ENCODE measurements at regions not wholly inside any gene's neighbourhood (a gene's known extent, or its start where the extent isn't known, plus 50 kb on each side); places are given as distances from the start of the nearest gene placed in this dataset.
"Not testable (repeated sequence)": the region's sequence is repeated elsewhere in the genome, so short reads cannot be mapped to it uniquely, and the experiment has no call there.

DNA sequence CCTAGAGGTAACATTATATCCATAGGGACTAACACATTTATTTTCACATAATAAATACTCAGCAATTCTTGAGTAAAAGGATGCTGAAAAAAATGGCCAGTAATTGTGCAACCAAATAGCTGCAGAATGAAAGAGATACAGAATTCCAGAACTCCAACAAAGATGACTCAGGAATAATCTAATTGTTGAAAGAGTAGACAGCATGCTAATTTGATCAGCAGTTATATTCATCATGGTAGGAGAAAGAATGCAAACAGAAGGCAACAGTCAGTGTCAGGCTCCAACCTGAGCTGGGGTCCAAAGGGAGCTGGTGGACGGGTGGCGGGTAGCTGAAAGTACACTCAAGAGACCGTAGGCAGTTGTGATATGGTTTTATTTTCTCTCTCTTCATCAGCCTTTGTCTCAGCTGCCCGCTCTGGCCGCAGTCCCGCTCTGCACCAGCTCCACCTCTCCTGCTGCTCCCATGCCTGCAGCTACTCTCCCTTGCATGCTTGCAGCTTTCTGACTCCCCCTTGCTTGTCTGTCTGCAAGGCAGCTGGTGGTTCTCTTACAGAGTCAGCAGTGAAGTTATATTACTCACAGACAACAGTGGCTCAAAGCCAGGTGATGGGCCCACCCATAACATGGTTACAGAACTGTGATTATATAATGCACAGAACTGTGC, 1150.1 kb downstream of the STIM2 start:
- Histone ChIP-seq H3K27me3 (ENCODE audit: insufficient read depth, low read length, poor library complexity, severe bottlenecking) (no peaks in the 10 kb centered on the region), H3K27ac (ENCODE audit: low read depth, low read length) (no peak overlapping the region), H3K36me3 (ENCODE audit: insufficient read depth, low read length) (no peaks in the 10 kb centered on the region), H3K4me1 (ENCODE audit: insufficient read depth, low read length) (no peaks in the 10 kb centered on the region), H3K9me3 (ENCODE audit: low read length) (no peaks in the 10 kb centered on the region), H3K4me3 (ENCODE audit: low read length) (no peak overlapping the region)
- POLR2A ChIA-PET, result no interaction called here
- DNase-seq, result no peak
- Mint-ChIP-seq H3K27ac (no peak overlapping the region), H3K36me3 (no peaks in the 10 kb centered on the region), H3K4me3 (no peak overlapping the region), H3K9me3 (peaks cover 0 to 20% (median 5%) of the 10 kb centered on the region in 5 donors), H3K27me3 (no peaks in the 10 kb centered on the region), H3K4me1 (no peaks in the 10 kb centered on the region)
- CTCF ChIA-PET, result no interaction called here

- ChIA-PET CTCF (no interaction called here), POLR2A (no interaction called here)
- H3K36me3 ChIP-seq (ENCODE audit: insufficient read depth, low read length), result no peaks in the 10 kb centered on the region
- peaks cover 0 to 8% (median 5%) of the 10 kb centered on the region in 5 donors for H3K9me3 Mint-ChIP-seq
- no peaks in the 10 kb centered on the region for H3K9me3 ChIP-seq (ENCODE audit: low read length)
- H3K4me1 Mint-ChIP-seq, result no peaks in the 10 kb centered on the region
- no peak overlapping the region for H3K4me3 ChIP-seq (ENCODE audit: low read length)
- H3K4me1 ChIP-seq (ENCODE audit: insufficient read depth, low read length), result no peaks in the 10 kb centered on the region
- no peak overlapping the region for H3K4me3 Mint-ChIP-seq
- no peaks in the 10 kb centered on the region for H3K27me3 ChIP-seq (ENCODE audit: insufficient read depth, low read length, poor library complexity, severe bottlenecking)
- no peak for DNase-seq
- H3K36me3 Mint-ChIP-seq, result no peaks in the 10 kb centered on the region
- no peaks in the 10 kb centered on the region for H3K27me3 Mint-ChIP-seq
- no peak overlapping the region for H3K27ac ChIP-seq (ENCODE audit: low read depth, low read length)
- no peak overlapping the region for H3K27ac Mint-ChIP-seq
Observed at GRCh38 chr4:28014469-28014868, 1153.8 kb downstream of the STIM2 start.

GRCh38 chr4:28015996-28016395, 1155.4 kb downstream of the STIM2 start:
- ChIA-PET CTCF (no interaction called here), POLR2A (no interaction called here)
- Histone ChIP-seq H3K9me3 (ENCODE audit: low read length) (no peaks in the 10 kb centered on the region), H3K4me3 (ENCODE audit: low read length) (no peak overlapping the region), H3K27ac (ENCODE audit: low read depth, low read length) (no peak overlapping the region), H3K4me1 (ENCODE audit: insufficient read depth, low read length) (no peaks in the 10 kb centered on the region), H3K36me3 (ENCODE audit: insufficient read depth, low read length) (no peaks in the 10 kb centered on the region), H3K27me3 (ENCODE audit: insufficient read depth, low read length, poor library complexity, severe bottlenecking) (no peaks in the 10 kb centered on the region)
- no peaks in the 10 kb centered on the region for H3K4me1 Mint-ChIP-seq
- H3K27me3 Mint-ChIP-seq, result no peaks in the 10 kb centered on the region
- H3K4me3 Mint-ChIP-seq, result no peak overlapping the region
- H3K9me3 Mint-ChIP-seq, result peaks cover 0 to 9% (median 8%) of the 10 kb centered on the region in 5 donors
- no peaks in the 10 kb centered on the region for H3K36me3 Mint-ChIP-seq
- no peak overlapping the region for H3K27ac Mint-ChIP-seq
- DNase-seq, result no peak

DNA sequence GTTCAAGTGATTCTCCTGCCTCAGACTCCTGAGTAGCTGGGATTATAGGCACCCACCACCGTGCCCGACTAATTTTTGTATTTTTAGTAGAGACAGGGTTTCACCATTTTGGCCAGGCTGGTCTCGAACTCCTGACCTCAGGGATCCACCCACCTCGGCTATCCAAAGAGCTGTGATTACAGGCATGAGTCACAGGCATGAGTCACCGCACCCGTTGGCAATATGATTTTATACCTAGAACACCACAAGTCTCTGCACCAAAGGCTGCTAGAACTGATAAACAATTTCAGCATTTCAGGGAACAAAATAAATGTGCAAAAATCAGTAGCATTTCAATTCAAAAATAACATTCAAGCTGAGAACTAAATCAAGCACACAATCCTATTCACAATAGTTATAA, 1177.6 kb downstream of the STIM2 start:
- H3K9me3 Mint-ChIP-seq, result peaks cover 10 to 37% (median 17%) of the 10 kb centered on the region in 5 donors
- not testable (repeated sequence) for H3K27ac Mint-ChIP-seq

GRCh38 chr4:28062562-28062961, 1201.9 kb downstream of the STIM2 start:
- H3K4me3 ChIP-seq (ENCODE audit: low read length), result no peak overlapping the region
- no peak overlapping the region for H3K27ac ChIP-seq (ENCODE audit: low read depth, low read length)
- Mint-ChIP-seq H3K27ac (no peak overlapping the region), H3K4me3 (no peak overlapping the region), H3K9me3 (peaks cover 2 to 21% (median 9%) of the 10 kb centered on the region in 5 donors), H3K4me1 (no peaks in the 10 kb centered on the region), H3K36me3 (no peaks in the 10 kb centered on the region), H3K27me3 (no peaks in the 10 kb centered on the region)
- CTCF ChIA-PET, result no interaction called here
- no peaks in the 10 kb centered on the region for H3K9me3 ChIP-seq (ENCODE audit: low read length)
- POLR2A ChIA-PET, result no interaction called here
- H3K4me1 ChIP-seq (ENCODE audit: insufficient read depth, low read length), result no peaks in the 10 kb centered on the region
- H3K27me3 ChIP-seq (ENCODE audit: insufficient read depth, low read length, poor library complexity, severe bottlenecking), result no peaks in the 10 kb centered on the region
- DNase-seq, result no peak
- no peaks in the 10 kb centered on the region for H3K36me3 ChIP-seq (ENCODE audit: insufficient read depth, low read length)

More for the DNA sequence above, 1177.6 kb downstream of the STIM2 start:
- H3K4me1 ChIP-seq (ENCODE audit: insufficient read depth, low read length); H3K36me3 ChIP-seq (ENCODE audit: insufficient read depth, low read length); DNase-seq; H3K4me3 Mint-ChIP-seq; POLR2A ChIA-PET; H3K9me3 ChIP-seq (ENCODE audit: low read length); H3K4me1 Mint-ChIP-seq; H3K27me3 Mint-ChIP-seq; H3K4me3 ChIP-seq (ENCODE audit: low read length); CTCF ChIA-PET; H3K27me3 ChIP-seq (ENCODE audit: insufficient read depth, low read length, poor library complexity, severe bottlenecking); H3K36me3 Mint-ChIP-seq; H3K27ac ChIP-seq (ENCODE audit: low read depth, low read length): not testable (repeated sequence)

DNA sequence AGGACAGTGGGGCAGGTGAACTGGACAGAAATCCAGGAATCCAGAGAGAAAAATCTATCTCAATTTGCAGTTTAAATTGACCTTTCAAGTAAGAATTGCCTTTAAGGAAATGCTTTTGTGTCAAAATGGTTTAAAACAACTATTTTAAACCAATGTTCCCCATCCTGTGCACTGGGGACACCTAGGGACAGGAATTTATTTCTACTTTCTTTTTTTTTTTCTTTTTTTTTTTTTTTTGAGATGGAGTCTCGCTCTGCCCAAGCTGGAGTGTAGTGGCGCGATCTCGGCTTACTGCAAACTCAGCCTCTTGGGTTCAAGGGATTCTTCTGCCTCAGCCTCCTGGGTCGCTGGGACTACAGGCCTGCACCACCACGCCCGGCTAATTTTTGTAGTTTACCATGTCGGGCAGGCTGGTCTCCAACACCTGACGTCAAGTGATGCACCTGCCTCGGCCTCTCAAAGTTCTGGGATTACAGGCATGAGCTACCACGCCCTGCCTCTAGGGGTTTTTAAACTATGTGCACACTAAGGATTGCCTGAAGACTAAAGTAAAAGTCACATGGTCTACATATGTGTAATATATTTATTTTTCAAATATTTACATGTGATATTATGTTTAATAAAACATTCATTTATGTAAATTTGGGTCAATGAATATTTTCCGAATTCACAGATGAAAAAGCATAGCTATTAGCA, 1213.4 kb downstream of the STIM2 start:
- CTCF ChIA-PET, result no interaction called here
- Histone ChIP-seq H3K27me3 (ENCODE audit: insufficient read depth, low read length, poor library complexity, severe bottlenecking) (no peaks in the 10 kb centered on the region), H3K36me3 (ENCODE audit: insufficient read depth, low read length) (no peaks in the 10 kb centered on the region), H3K27ac (ENCODE audit: low read depth, low read length) (no peak overlapping the region), H3K9me3 (ENCODE audit: low read length) (no peaks in the 10 kb centered on the region), H3K4me3 (ENCODE audit: low read length) (no peak overlapping the region), H3K4me1 (ENCODE audit: insufficient read depth, low read length) (no peaks in the 10 kb centered on the region)
- Mint-ChIP-seq H3K27me3 (no peaks in the 10 kb centered on the region), H3K36me3 (no peaks in the 10 kb centered on the region), H3K4me3 (no peak overlapping the region), H3K4me1 (no peaks in the 10 kb centered on the region), H3K9me3 (peaks cover 3 to 16% (median 10%) of the 10 kb centered on the region in 5 donors), H3K27ac (no peak overlapping the region)
- no peak for DNase-seq
- POLR2A ChIA-PET, result no interaction called here

DNA sequence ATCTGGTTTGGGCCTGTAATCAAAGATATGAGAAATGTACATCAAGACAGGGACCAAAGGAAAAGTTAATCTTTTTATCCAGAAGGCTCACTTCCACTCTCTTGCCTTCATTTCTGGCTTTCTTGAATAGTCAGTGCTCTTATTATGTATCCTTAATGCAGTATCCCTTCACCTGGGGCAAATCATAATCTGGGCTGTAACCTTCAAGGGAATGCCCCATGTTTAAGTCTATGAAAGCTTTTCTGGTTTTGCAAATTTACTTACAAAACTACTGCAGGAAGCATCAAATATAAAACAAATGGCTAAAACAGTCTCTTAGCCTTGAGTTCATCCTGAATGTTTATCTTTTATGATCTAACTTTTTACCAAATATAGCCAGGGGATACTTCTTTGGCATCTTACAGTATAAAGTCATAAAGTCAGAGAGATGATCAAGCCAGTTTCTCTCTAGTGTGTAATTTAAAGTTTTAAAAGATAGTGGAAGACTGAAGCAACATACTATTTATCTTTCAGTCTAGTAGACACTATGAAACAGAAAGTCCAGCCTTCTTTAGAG, 1214.8 kb downstream of the STIM2 start:
- H3K4me1 ChIP-seq (ENCODE audit: insufficient read depth, low read length), result no peaks in the 10 kb centered on the region
- no peaks in the 10 kb centered on the region for H3K36me3 Mint-ChIP-seq
- ChIA-PET POLR2A (no interaction called here), CTCF (no interaction called here)
- no peaks in the 10 kb centered on the region for H3K27me3 ChIP-seq (ENCODE audit: insufficient read depth, low read length, poor library complexity, severe bottlenecking)
- H3K4me1 Mint-ChIP-seq, result no peaks in the 10 kb centered on the region
- H3K27ac ChIP-seq (ENCODE audit: low read depth, low read length), result no peak overlapping the region
- H3K4me3 Mint-ChIP-seq, result no peak overlapping the region
- H3K9me3 ChIP-seq (ENCODE audit: low read length), result no peaks in the 10 kb centered on the region
- H3K4me3 ChIP-seq (ENCODE audit: low read length), result no peak overlapping the region
- H3K36me3 ChIP-seq (ENCODE audit: insufficient read depth, low read length), result no peaks in the 10 kb centered on the region
- peaks cover 6 to 20% (median 16%) of the 10 kb centered on the region in 5 donors for H3K9me3 Mint-ChIP-seq
- H3K27ac Mint-ChIP-seq, result no peak overlapping the region
- no peaks in the 10 kb centered on the region for H3K27me3 Mint-ChIP-seq
- no peak for DNase-seq

- CTCF ChIA-PET; H3K4me3 ChIP-seq (ENCODE audit: low read length); H3K4me1 Mint-ChIP-seq; H3K27me3 Mint-ChIP-seq; H3K27ac Mint-ChIP-seq; H3K27ac ChIP-seq (ENCODE audit: low read depth, low read length); H3K9me3 ChIP-seq (ENCODE audit: low read length); H3K4me1 ChIP-seq (ENCODE audit: insufficient read depth, low read length); DNase-seq; H3K36me3 Mint-ChIP-seq; POLR2A ChIA-PET; H3K36me3 ChIP-seq (ENCODE audit: insufficient read depth, low read length); H3K4me3 Mint-ChIP-seq; H3K27me3 ChIP-seq (ENCODE audit: insufficient read depth, low read length, poor library complexity, severe bottlenecking): not testable (repeated sequence)
- peaks cover 12 to 30% (median 21%) of the 10 kb centered on the region in 5 donors for H3K9me3 Mint-ChIP-seq
Observed at GRCh38 chr4:28077203-28077602, 1216.6 kb downstream of the STIM2 start.
